Liver (tissue), 3 donors: ENCODE measurements at regions not wholly inside any gene's neighbourhood (a gene's known extent, or its start where the extent isn't known, plus 50 kb on each side); places are given as distances from the start of the nearest gene placed in this dataset.

Experiments used
- EGR1 ChIP-seq, 2 donors: IDR thresholded peaks; 2 replicates each; pipeline ENCODE4 v1.6.1; 2016 to 2018; ENCODE audit warnings: antibody characterized with exemption in 2 of 2, low read depth in 2 of 2
- GABPA ChIP-seq, 2 donors: IDR thresholded peaks in 1 of 2; conservative IDR thresholded peaks in 1 of 2; 2 replicates each; pipeline ENCODE4 v1.6.1; 2016; ENCODE audit warnings: antibody characterized with exemption in 2 of 2, mild to moderate bottlenecking in 1 of 2, moderate library complexity in 1 of 2
- JUND ChIP-seq, 2 donors: IDR thresholded peaks; 2 replicates each; pipeline ENCODE4 v1.6.1; 2016; ENCODE audit warnings: antibody characterized with exemption in 2 of 2
- RAD21 ChIP-seq, 2 donors: IDR thresholded peaks; 2 replicates each; pipeline ENCODE4 v1.6.1; 2016; ENCODE audit warnings: antibody characterized with exemption in 2 of 2, mild to moderate bottlenecking in 2 of 2
- RXRA ChIP-seq, 2 donors: IDR thresholded peaks; 2 replicates each; pipeline ENCODE4 v1.6.1; 2017 to 2018; ENCODE audit warnings: antibody characterized with exemption in 2 of 2, mild to moderate bottlenecking in 1 of 2
- SP1 ChIP-seq: IDR thresholded peaks from 2 replicates; pipeline ENCODE4 v1.6.1; 2018; ENCODE audit warnings: antibody characterized with exemption, mild to moderate bottlenecking
- TAF1 ChIP-seq: conservative IDR thresholded peaks from 2 replicates; pipeline ENCODE4 v1.6.1; 2016; ENCODE audit warnings: antibody characterized with exemption, mild to moderate bottlenecking
- YY1 ChIP-seq: IDR thresholded peaks from 2 replicates; pipeline ENCODE4 v1.6.1; 2016; ENCODE audit warnings: antibody characterized with exemption, mild to moderate bottlenecking
- TF ChIP-seq, protein P1 (sequence below): IDR thresholded peaks from 2 replicates; pipeline ENCODE4 v1.6.1; 2016; ENCODE audit warnings: antibody characterized with exemption
- TF ChIP-seq, protein P2 (sequence below): fragments of 150-350 bp; IDR thresholded peaks from 2 replicates; pipeline ENCODE4 v1.5.1; 2017; ENCODE audit warnings: improper control_type of control experiment, low read depth, low read length; ENCODE audit not compliant: missing input control
- TF ChIP-seq, protein P3 (sequence below): IDR thresholded peaks from 2 replicates; pipeline ENCODE4 v1.6.1; 2016; ENCODE audit warnings: antibody characterized with exemption
- TF ChIP-seq, protein P4 (sequence below): IDR thresholded peaks from 2 replicates; pipeline ENCODE4 v1.6.1; 2016; ENCODE audit warnings: antibody characterized with exemption, mild to moderate bottlenecking
- TF ChIP-seq, protein P5 (sequence below): IDR thresholded peaks from 2 replicates; pipeline ENCODE4 v1.6.1; 2016; ENCODE audit warnings: antibody characterized with exemption
- donor health status: healthy.
- donor health status: healthy.

DNA sequence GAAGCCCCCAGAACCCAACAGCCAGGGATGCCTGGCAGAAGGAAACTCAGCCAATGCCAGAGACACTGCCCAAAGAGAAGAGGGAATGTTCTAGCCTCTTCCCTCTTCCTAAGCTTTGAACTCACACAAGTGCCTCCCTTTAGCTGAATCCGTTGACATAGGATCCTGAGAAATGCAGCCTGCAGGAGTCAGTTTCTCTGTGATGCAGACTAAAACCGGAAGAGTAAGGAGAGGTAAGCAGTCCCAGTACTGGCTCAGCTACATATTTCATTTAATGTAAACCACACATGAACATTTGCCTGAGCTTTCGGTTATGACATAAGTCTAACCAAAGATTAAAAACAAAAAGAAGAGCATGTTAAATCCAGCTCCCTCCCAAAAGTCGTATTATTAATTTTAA, 768.7 kb downstream of the TBL1XR1 start:
- TF ChIP-seq, protein P1, sequence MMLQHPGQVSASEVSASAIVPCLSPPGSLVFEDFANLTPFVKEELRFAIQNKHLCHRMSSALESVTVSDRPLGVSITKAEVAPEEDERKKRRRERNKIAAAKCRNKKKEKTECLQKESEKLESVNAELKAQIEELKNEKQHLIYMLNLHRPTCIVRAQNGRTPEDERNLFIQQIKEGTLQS: no peak
- no peak for TF ChIP-seq GABPA (IDR thresholded peaks at IDR 0.05 in 1 of 2, conservative IDR thresholded peaks at IDR 0.05 in 1 of 2)
- TF ChIP-seq, protein P2, sequence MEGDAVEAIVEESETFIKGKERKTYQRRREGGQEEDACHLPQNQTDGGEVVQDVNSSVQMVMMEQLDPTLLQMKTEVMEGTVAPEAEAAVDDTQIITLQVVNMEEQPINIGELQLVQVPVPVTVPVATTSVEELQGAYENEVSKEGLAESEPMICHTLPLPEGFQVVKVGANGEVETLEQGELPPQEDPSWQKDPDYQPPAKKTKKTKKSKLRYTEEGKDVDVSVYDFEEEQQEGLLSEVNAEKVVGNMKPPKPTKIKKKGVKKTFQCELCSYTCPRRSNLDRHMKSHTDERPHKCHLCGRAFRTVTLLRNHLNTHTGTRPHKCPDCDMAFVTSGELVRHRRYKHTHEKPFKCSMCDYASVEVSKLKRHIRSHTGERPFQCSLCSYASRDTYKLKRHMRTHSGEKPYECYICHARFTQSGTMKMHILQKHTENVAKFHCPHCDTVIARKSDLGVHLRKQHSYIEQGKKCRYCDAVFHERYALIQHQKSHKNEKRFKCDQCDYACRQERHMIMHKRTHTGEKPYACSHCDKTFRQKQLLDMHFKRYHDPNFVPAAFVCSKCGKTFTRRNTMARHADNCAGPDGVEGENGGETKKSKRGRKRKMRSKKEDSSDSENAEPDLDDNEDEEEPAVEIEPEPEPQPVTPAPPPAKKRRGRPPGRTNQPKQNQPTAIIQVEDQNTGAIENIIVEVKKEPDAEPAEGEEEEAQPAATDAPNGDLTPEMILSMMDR: no peak
- no peak for TF ChIP-seq JUND (IDR thresholded peaks at IDR 0.05)
- TF ChIP-seq, protein P3, sequence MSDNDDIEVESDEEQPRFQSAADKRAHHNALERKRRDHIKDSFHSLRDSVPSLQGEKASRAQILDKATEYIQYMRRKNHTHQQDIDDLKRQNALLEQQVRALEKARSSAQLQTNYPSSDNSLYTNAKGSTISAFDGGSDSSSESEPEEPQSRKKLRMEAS: no peak
- no peak for TF ChIP-seq TAF1
- TF ChIP-seq, protein P4, sequence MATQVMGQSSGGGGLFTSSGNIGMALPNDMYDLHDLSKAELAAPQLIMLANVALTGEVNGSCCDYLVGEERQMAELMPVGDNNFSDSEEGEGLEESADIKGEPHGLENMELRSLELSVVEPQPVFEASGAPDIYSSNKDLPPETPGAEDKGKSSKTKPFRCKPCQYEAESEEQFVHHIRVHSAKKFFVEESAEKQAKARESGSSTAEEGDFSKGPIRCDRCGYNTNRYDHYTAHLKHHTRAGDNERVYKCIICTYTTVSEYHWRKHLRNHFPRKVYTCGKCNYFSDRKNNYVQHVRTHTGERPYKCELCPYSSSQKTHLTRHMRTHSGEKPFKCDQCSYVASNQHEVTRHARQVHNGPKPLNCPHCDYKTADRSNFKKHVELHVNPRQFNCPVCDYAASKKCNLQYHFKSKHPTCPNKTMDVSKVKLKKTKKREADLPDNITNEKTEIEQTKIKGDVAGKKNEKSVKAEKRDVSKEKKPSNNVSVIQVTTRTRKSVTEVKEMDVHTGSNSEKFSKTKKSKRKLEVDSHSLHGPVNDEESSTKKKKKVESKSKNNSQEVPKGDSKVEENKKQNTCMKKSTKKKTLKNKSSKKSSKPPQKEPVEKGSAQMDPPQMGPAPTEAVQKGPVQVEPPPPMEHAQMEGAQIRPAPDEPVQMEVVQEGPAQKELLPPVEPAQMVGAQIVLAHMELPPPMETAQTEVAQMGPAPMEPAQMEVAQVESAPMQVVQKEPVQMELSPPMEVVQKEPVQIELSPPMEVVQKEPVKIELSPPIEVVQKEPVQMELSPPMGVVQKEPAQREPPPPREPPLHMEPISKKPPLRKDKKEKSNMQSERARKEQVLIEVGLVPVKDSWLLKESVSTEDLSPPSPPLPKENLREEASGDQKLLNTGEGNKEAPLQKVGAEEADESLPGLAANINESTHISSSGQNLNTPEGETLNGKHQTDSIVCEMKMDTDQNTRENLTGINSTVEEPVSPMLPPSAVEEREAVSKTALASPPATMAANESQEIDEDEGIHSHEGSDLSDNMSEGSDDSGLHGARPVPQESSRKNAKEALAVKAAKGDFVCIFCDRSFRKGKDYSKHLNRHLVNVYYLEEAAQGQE: no peak
- TF ChIP-seq YY1: no peak
- TF ChIP-seq, protein P5, sequence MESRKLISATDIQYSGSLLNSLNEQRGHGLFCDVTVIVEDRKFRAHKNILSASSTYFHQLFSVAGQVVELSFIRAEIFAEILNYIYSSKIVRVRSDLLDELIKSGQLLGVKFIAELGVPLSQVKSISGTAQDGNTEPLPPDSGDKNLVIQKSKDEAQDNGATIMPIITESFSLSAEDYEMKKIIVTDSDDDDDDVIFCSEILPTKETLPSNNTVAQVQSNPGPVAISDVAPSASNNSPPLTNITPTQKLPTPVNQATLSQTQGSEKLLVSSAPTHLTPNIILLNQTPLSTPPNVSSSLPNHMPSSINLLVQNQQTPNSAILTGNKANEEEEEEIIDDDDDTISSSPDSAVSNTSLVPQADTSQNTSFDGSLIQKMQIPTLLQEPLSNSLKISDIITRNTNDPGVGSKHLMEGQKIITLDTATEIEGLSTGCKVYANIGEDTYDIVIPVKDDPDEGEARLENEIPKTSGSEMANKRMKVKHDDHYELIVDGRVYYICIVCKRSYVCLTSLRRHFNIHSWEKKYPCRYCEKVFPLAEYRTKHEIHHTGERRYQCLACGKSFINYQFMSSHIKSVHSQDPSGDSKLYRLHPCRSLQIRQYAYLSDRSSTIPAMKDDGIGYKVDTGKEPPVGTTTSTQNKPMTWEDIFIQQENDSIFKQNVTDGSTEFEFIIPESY: no peak
- no peak for TF ChIP-seq EGR1 (IDR thresholded peaks at IDR 0.05; ENCODE audit: low read depth in 2 of 2)
- TF ChIP-seq RAD21 (IDR thresholded peaks at IDR 0.05): no peak
- TF ChIP-seq SP1: no peak
- no peak for TF ChIP-seq RXRA (IDR thresholded peaks at IDR 0.05)
